Gastrocnemius medialis (tissue), 4 donors: ENCODE measurements at regions not wholly inside any gene's neighbourhood (a gene's known extent, or its start where the extent isn't known, plus 50 kb on each side); places are given as distances from the start of the nearest gene placed in this dataset.

ENCODE experiments used
- POLR2A ChIP-seq, 2 donors: fragments of 450-650 bp; IDR thresholded peaks; one replicate each; pipeline ENCODE4 v1.6.1; 2017; ENCODE audit warnings: antibody characterized with exemption in 2 of 2, mild to moderate bottlenecking in 2 of 2, moderate library complexity in 2 of 2
- TF ChIP-seq, protein P1 (sequence below), 5 experiments: fragments of 450-650 bp in 3 of 5; fragments of 200-600 bp in 2 of 5; sonication (generic) in 2 of 5; IDR thresholded peaks in 4 of 5; conservative IDR thresholded peaks in 1 of 5; 1 replicate in 4 of 5; 2 replicates in 1 of 5; pipeline ENCODE4 v1.5.1; 2016 to 2019; ENCODE audit warnings: antibody characterized with exemption in 5 of 5, mild to moderate bottlenecking in 3 of 5, moderate library complexity in 3 of 5

DNA sequence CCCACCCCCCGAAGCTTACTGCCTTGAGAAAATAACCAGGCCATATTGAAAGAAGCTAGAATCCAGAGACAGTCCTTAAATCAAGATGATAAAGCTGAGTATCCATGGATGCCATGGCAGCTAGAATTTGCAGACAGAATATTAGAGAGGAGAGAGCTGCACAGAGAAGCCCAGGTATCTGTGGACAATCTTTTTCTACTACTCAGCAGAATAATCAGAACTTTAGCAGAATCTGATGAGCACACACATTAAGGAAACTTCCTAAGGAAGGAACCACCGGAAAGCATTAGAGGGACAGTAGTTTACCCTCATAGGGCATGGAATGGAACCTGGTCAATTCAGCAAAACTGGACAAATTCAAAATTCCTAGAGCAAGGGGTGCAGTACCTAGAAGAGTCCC is 1001.7 kb downstream of the HACE1 start:
- TF ChIP-seq, protein P1, sequence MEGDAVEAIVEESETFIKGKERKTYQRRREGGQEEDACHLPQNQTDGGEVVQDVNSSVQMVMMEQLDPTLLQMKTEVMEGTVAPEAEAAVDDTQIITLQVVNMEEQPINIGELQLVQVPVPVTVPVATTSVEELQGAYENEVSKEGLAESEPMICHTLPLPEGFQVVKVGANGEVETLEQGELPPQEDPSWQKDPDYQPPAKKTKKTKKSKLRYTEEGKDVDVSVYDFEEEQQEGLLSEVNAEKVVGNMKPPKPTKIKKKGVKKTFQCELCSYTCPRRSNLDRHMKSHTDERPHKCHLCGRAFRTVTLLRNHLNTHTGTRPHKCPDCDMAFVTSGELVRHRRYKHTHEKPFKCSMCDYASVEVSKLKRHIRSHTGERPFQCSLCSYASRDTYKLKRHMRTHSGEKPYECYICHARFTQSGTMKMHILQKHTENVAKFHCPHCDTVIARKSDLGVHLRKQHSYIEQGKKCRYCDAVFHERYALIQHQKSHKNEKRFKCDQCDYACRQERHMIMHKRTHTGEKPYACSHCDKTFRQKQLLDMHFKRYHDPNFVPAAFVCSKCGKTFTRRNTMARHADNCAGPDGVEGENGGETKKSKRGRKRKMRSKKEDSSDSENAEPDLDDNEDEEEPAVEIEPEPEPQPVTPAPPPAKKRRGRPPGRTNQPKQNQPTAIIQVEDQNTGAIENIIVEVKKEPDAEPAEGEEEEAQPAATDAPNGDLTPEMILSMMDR (IDR thresholded peaks at IDR 0.05 in 4 of 5, conservative IDR thresholded peaks at IDR 0.05 in 1 of 5) = no peak
- no peak for TF ChIP-seq POLR2A (IDR thresholded peaks at IDR 0.05)
